SK-N-SH (cell line): ENCODE measurements at regions not wholly inside any gene's neighbourhood (a gene's known extent, or its start where the extent isn't known, plus 50 kb on each side); places are given as distances from the start of the nearest gene placed in this dataset.

Experiments used
- CTCF ChIA-PET: fragments of 300-600, 350-600 bp; formaldehyde crosslinking; extraction: SDS; loops from one replicate; lab custom pipeline; 2021; lab: Yijun Ruan, JAX
- POLR2A ChIA-PET: fragments of 350-600 bp; sonication (Branson Sonifier 250); formaldehyde crosslinking; extraction: SDS; loops from one replicate; lab custom pipeline; 2020; ENCODE audit warnings: antibody characterized with exemption, inconsistent platforms; lab: Yijun Ruan, JAX
- DNase-seq: peaks from one replicate; pipeline ENCODE4 v3.0.0; 2012
- H2AFZ ChIP-seq: fragments of 200-600 bp; sonication (generic); 2 replicates; pipeline ENCODE4 v1.8.1; 2016; ENCODE audit warnings: antibody characterized with exemption, mild to moderate bottlenecking, low read depth
- H3F3A ChIP-seq: fragments of 200-600 bp; sonication (generic); replicated peaks from 2 replicates; pipeline ENCODE3; 2016; ENCODE audit warnings: antibody characterized with exemption, mild to moderate bottlenecking; ENCODE audit not compliant: insufficient read depth
- H3K27ac ChIP-seq, 2 experiments: fragments of 200-500 bp in 1 of 2; fragments of 200-600 bp in 1 of 2; sonication (Bioruptor generic) in 1 of 2; sonication (generic), shearing (Covaris generic) in 1 of 2; 2 replicates each; pipeline versions ENCODE4 v1.5.1 to v1.6.1; 2014 to 2016; ENCODE audit warnings: low read depth in 2 of 2, inconsistent platforms in 1 of 2, low read length in 1 of 2, mild to moderate bottlenecking in 1 of 2, mixed read lengths in 1 of 2
- H3K27me3 ChIP-seq: fragments of 200-600 bp; sonication (generic), shearing (Covaris generic); 2 replicates; pipeline ENCODE4 v1.6.1; 2016; ENCODE audit warnings: mixed run types; ENCODE audit not compliant: insufficient read depth
- H3K36me3 ChIP-seq, 2 experiments: fragments of 200-500 bp in 1 of 2; fragments of 200-600 bp in 1 of 2; sonication (Bioruptor generic) in 1 of 2; sonication (generic) in 1 of 2; replicated peaks in 1 of 2; 2 replicates each; pipeline versions ENCODE3 to v1.5.1; 2014 to 2016; ENCODE audit warnings: low read length in 1 of 2, mild to moderate bottlenecking in 1 of 2; ENCODE audit not compliant: insufficient read depth in 2 of 2, control insufficient read depth in 1 of 2
- H3K4me1 ChIP-seq, 2 experiments: fragments of 200-500 bp in 1 of 2; fragments of 200-600 bp in 1 of 2; sonication (Bioruptor generic) in 1 of 2; sonication (generic), shearing (Covaris generic) in 1 of 2; 2 replicates each; pipeline versions ENCODE4 v1.5.1 to v1.6.1; 2014 to 2016; ENCODE audit warnings: low read depth in 1 of 2, low read length in 1 of 2, mixed run types in 1 of 2; ENCODE audit not compliant: insufficient read depth in 2 of 2, control insufficient read depth in 1 of 2
- H3K4me2 ChIP-seq: fragments of 200-600 bp; sonication (generic), shearing (Covaris generic); 2 replicates; pipeline ENCODE4 v1.6.1; 2017; ENCODE audit warnings: mixed run types
- H3K4me3 ChIP-seq, 2 experiments: fragments of 200-500 bp in 1 of 2; fragments of 200-600 bp in 1 of 2; sonication (Bioruptor generic) in 1 of 2; sonication (generic), shearing (Covaris generic) in 1 of 2; 2 replicates each; pipeline versions ENCODE4 v1.5.1 to v1.8.1; 2014 to 2016; ENCODE audit warnings: low read depth in 2 of 2, inconsistent platforms in 1 of 2, low read length in 1 of 2, mild to moderate bottlenecking in 1 of 2, mixed read lengths in 1 of 2, moderate library complexity in 1 of 2
- H3K79me2 ChIP-seq: fragments of 200-600 bp; sonication (generic); 2 replicates; pipeline ENCODE4 v1.8.1; 2017; ENCODE audit warnings: mild to moderate bottlenecking; ENCODE audit not compliant: insufficient read depth
- H3K9ac ChIP-seq: fragments of 200-600 bp; sonication (generic); 2 replicates; pipeline ENCODE4 v1.6.1; 2017; ENCODE audit warnings: mixed run types
- H3K9me2 ChIP-seq: fragments of 200-600 bp; sonication (generic); 2 replicates; pipeline ENCODE4 v1.6.1; 2017; ENCODE audit warnings: mixed run types
- H3K9me3 ChIP-seq: fragments of 200-600 bp; sonication (generic); 2 replicates; pipeline ENCODE4 v1.6.1; 2017; ENCODE audit warnings: mixed run types, mild to moderate bottlenecking, moderate library complexity
- H4K20me1 ChIP-seq: fragments of 200-600 bp; sonication (generic); 2 replicates; pipeline ENCODE4 v1.6.1; 2017; ENCODE audit warnings: mild to moderate bottlenecking, mixed run types; ENCODE audit not compliant: insufficient read depth
- ELF1 ChIP-seq: IDR thresholded peaks from 2 replicates; pipeline ENCODE4 v1.4.0; 2012
- EP300 ChIP-seq, 2 experiments: IDR thresholded peaks; 2 replicates each; pipeline versions ENCODE4 v1.4.0 to v1.6.1; 2012; ENCODE audit warnings: borderline replicate concordance in 1 of 2, low read depth in 1 of 2, low read length in 1 of 2
- FOSL2 ChIP-seq: IDR thresholded peaks from 2 replicates; pipeline ENCODE4 v1.4.0; 2012; ENCODE audit warnings: low read depth, mild to moderate bottlenecking, moderate library complexity, borderline replicate concordance
- FOXM1 ChIP-seq: IDR thresholded peaks from 2 replicates; pipeline ENCODE4 v1.4.0; 2012; ENCODE audit warnings: low read depth, mild to moderate bottlenecking
- MAX ChIP-seq: IDR thresholded peaks from 2 replicates; pipeline ENCODE4 v1.4.0; 2012; ENCODE audit warnings: low read depth
- MEF2A ChIP-seq: IDR thresholded peaks from 2 replicates; pipeline ENCODE4 v1.4.0; 2012; ENCODE audit warnings: low read depth, borderline replicate concordance
- NFIC ChIP-seq: IDR thresholded peaks from 2 replicates; pipeline ENCODE4 v1.4.0; 2012; ENCODE audit warnings: borderline replicate concordance
- NRF1 ChIP-seq: IDR thresholded peaks from 2 replicates; pipeline ENCODE4 v1.6.1; 2012; ENCODE audit warnings: low read depth, mild to moderate bottlenecking, low read length
- RAD21 ChIP-seq: IDR thresholded peaks from 2 replicates; pipeline ENCODE4 v1.6.1; 2012; ENCODE audit warnings: mild to moderate bottlenecking, low read length
- REST ChIP-seq: IDR thresholded peaks from 2 replicates; pipeline ENCODE4 v1.6.1; 2012; ENCODE audit warnings: mild to moderate bottlenecking, low read depth, low read length, moderate library complexity
- RFX5 ChIP-seq: IDR thresholded peaks from 2 replicates; pipeline ENCODE4 v1.6.1; 2012; ENCODE audit warnings: mild to moderate bottlenecking, improper control_type of control experiment, low read length
- SIN3A ChIP-seq: IDR thresholded peaks from 2 replicates; pipeline ENCODE4 v1.6.1; 2012; ENCODE audit warnings: low read depth, mild to moderate bottlenecking, low read length, moderate library complexity, borderline replicate concordance
- SMC3 ChIP-seq: IDR thresholded peaks from 2 replicates; pipeline ENCODE4 v1.6.1; 2012; ENCODE audit warnings: low read depth, low read length, improper control_type of control experiment
- TAF1 ChIP-seq: IDR thresholded peaks from 2 replicates; pipeline ENCODE4 v1.6.1; 2012; ENCODE audit warnings: low read depth, mild to moderate bottlenecking, low read length, moderate library complexity, borderline replicate concordance
- TEAD4 ChIP-seq: IDR thresholded peaks from 2 replicates; pipeline ENCODE4 v1.4.0; 2012; ENCODE audit warnings: mild to moderate bottlenecking, borderline replicate concordance; ENCODE audit not compliant: insufficient read depth
- USF1 ChIP-seq: IDR thresholded peaks from 2 replicates; pipeline ENCODE4 v1.4.0; 2012; ENCODE audit warnings: low read depth, borderline replicate concordance
- USF2 ChIP-seq: fragments of 150-350 bp; IDR thresholded peaks from 2 replicates; pipeline ENCODE4 v1.6.1; 2017; ENCODE audit warnings: antibody characterized with exemption, low read length, low read depth, borderline replicate concordance
- YY1 ChIP-seq: IDR thresholded peaks from 2 replicates; pipeline ENCODE4 v1.4.0; 2012; ENCODE audit warnings: low read depth, mild to moderate bottlenecking
- WGBS: methylation state at CpG from one replicate; pipeline ENCODE4 v1.1.6; 2017; ENCODE audit warnings: low lambda C conversion rate; 5-methylcytosine and 5-hydroxymethylcytosine counted together

- TF ChIP-seq FOXM1, result no peak
- TF ChIP-seq MEF2A, result no peak
- TF ChIP-seq TAF1, result no peak
- TF ChIP-seq USF1, result no peak
- TF ChIP-seq NFIC, result no peak
- TF ChIP-seq FOSL2, result no peak
- TF ChIP-seq SMC3, result no peak
- TF ChIP-seq TEAD4, result no peak
- TF ChIP-seq RAD21, result no peak
- no peak for TF ChIP-seq ELF1
- no peak for TF ChIP-seq RFX5
- no peak for TF ChIP-seq SIN3A
Measured at GRCh38 chr4:10240691-10241090, 124.1 kb upstream of the WDR1 start (continued).

- H3K4me1 ChIP-seq, result no peaks in the 10 kb centered on the region
- H3F3A ChIP-seq, result no peaks in the 10 kb centered on the region
- no peak for TF ChIP-seq REST
- no peak for TF ChIP-seq USF2
- TF ChIP-seq RFX5, result no peak
- no peak for TF ChIP-seq USF1
- no peak for TF ChIP-seq NRF1
- TF ChIP-seq EP300 (IDR thresholded peaks at IDR 0.05; ENCODE audit: borderline replicate concordance in 1 of 2, low read depth in 1 of 2, low read length in 1 of 2), result no peak
- TF ChIP-seq YY1, result no peak
- no peak for TF ChIP-seq MAX
- no peak for TF ChIP-seq NFIC
- no peak for TF ChIP-seq SMC3
- H2AFZ ChIP-seq, result no peak overlapping the region
- no peaks in the 10 kb centered on the region for H3K9me2 ChIP-seq
- no peaks in the 10 kb centered on the region for H3K79me2 ChIP-seq
- H4K20me1 ChIP-seq, result no peaks in the 10 kb centered on the region
- H3K27me3 ChIP-seq, result no peaks in the 10 kb centered on the region; the same call in 1 of the 2 replicates
- H3K4me2 ChIP-seq, result no peak overlapping the region
- POLR2A ChIA-PET, result no interaction called here
- no peak overlapping the region for H3K9ac ChIP-seq
- CTCF ChIA-PET, result interaction anchor here (0.6 to 1.1 kb wide), 2 partner anchors 79 to 309 kb away, joined by 4 read pairs; no protein-coding TSS in a partner anchor
- no peak for DNase-seq
- WGBS, result 14% methylated on average over 7 of the region's 7 CpGs
- no peak overlapping the region for H3K4me3 ChIP-seq
- no peak overlapping the region for H3K27ac ChIP-seq
- no peaks in the 10 kb centered on the region for H3K9me3 ChIP-seq
- no peaks in the 10 kb centered on the region for H3K36me3 ChIP-seq
Measured at GRCh38 chr4:10239982-10240654, 123.5 kb upstream of the WDR1 start.
